Activated CD4-positive, alpha-beta T cell treated with anti-CD3 and anti-CD28 coated beads, Interleukin-2, amount 50 U/mL, for 1 hour (primary cell): ENCODE measurements at regions not wholly inside any gene's neighbourhood (a gene's known extent, or its start where the extent isn't known, plus 50 kb on each side); places are given as distances from the start of the nearest gene placed in this dataset.

Source experiments
- DNase-seq: peaks from one replicate; pipeline ENCODE4 v3.0.0-alpha.2; 2020

- no peak for DNase-seq
These were observed 61.7 kb upstream of the NEBL start for GRCh38 chr10:20958764-20959163.

- DNase-seq, result no peak
These were observed 61.1 kb upstream of the NEBL start for GRCh38 chr10:20958225-20958624.

- DNase-seq, result no peak
These were observed 60.6 kb upstream of the NEBL start for GRCh38 chr10:20957744-20958143.

GRCh38 chr10:20956843-20957242, 59.7 kb upstream of the NEBL start:
- DNase-seq, result no peak

GRCh38 chr10:20955355-20955893, 58.3 kb upstream of the NEBL start:
- DNase-seq, result no peak

GRCh38 chr10:20954519-20954918, 57.4 kb upstream of the NEBL start:
- DNase-seq, result no peak

- no peak for DNase-seq
These were observed 56.0 kb upstream of the NEBL start for GRCh38 chr10:20953120-20953519.

GRCh38 chr10:20949967-20950366, 52.9 kb upstream of the NEBL start:
- no peak for DNase-seq

- DNase-seq, result no peak
These were observed 51.7 kb upstream of the NEBL start for GRCh38 chr10:20948686-20949327.
